HL-60 (cell line): ENCODE measurements at regions not wholly inside any gene's neighbourhood (a gene's known extent, or its start where the extent isn't known, plus 50 kb on each side); places are given as distances from the start of the nearest gene placed in this dataset.

ENCODE experiments used
- CTCF ChIP-seq: IDR thresholded peaks from one replicate; pipeline ENCODE4 v1.5.1; 2011; ENCODE audit warnings: low read length, control low read depth, inconsistent platforms; ENCODE audit not compliant: insufficient read depth
- GABPA ChIP-seq: IDR thresholded peaks from 2 replicates; pipeline ENCODE4 v1.6.1; 2012; ENCODE audit warnings: low read depth
- POLR2AphosphoS5 ChIP-seq: IDR thresholded peaks from 2 replicates; pipeline ENCODE4 v1.6.1; 2012; ENCODE audit warnings: low read depth
- REST ChIP-seq: IDR thresholded peaks from 2 replicates; pipeline ENCODE4 v1.6.1; 2012; ENCODE audit warnings: low read depth; ENCODE audit not compliant: insufficient replicate concordance
- SPI1 ChIP-seq: IDR thresholded peaks from 2 replicates; pipeline ENCODE4 v1.6.1; 2012; ENCODE audit warnings: low read depth, mild to moderate bottlenecking, borderline replicate concordance

GRCh38 chr7:21028186-21028585 lies 241.5 kb upstream of the SP8 start:
- TF ChIP-seq CTCF = no peak
- no peak for TF ChIP-seq SPI1
- no peak for TF ChIP-seq POLR2AphosphoS5
- TF ChIP-seq GABPA = no peak
- no peak for TF ChIP-seq REST
